ENCODE measurements at regions not wholly inside any gene's neighbourhood (a gene's known extent, or its start where the extent isn't known, plus 50 kb on each side); places are given as distances from the start of the nearest gene placed in this dataset.
"Not testable (repeated sequence)": the region's sequence is repeated elsewhere in the genome, so short reads cannot be mapped to it uniquely, and the experiment has no call there.

GRCh38 chr12:77224346-77224745 lies 159.0 kb upstream of the E2F7 start:
- no peak for TF ChIP-seq CTCF (IDR thresholded peaks at IDR 0.05; ENCODE audit: low read depth, low read length)

GRCh38 chr12:77222336-77222735 lies 157.0 kb upstream of the E2F7 start:
- TF ChIP-seq CTCF (IDR thresholded peaks at IDR 0.05; ENCODE audit: low read depth, low read length): no peak
- no peak overlapping the region for H3K4me3 ChIP-seq (ENCODE audit: low read depth, low read length)

More at GRCh38 chr12:77224346-77224745, 159.0 kb upstream of the E2F7 start:
- H3K4me3 ChIP-seq (ENCODE audit: low read depth, low read length): no peak overlapping the region

- TF ChIP-seq CTCF (IDR thresholded peaks at IDR 0.05; ENCODE audit: low read depth, low read length): no peak
- H3K4me3 ChIP-seq (ENCODE audit: low read depth, low read length): no peak overlapping the region
Measured at GRCh38 chr12:77220586-77220985, 155.2 kb upstream of the E2F7 start.

DNA sequence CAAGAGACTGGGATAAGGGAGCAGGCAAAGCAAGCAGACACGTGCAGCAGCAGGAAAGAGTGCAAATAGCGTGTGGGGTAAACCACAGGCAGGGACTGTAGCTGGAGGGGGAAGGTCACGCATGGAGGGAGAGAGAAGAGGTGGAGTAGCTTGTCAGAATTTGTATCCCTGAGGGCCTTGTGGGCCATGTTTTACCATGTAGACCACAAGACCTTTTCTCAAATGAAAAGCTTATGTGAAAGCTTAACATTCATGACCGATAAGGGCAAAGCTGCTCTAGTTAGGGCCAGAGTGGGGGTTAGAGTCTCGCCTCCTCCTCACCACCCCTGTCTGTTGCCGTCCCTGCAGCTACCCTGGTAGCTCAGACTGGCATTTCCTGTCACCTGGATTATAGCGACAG lies 152.9 kb upstream of the E2F7 start:
- TF ChIP-seq CTCF (IDR thresholded peaks at IDR 0.05; ENCODE audit: low read depth, low read length): no peak
- H3K4me3 ChIP-seq (ENCODE audit: low read depth, low read length): no peak overlapping the region

DNA sequence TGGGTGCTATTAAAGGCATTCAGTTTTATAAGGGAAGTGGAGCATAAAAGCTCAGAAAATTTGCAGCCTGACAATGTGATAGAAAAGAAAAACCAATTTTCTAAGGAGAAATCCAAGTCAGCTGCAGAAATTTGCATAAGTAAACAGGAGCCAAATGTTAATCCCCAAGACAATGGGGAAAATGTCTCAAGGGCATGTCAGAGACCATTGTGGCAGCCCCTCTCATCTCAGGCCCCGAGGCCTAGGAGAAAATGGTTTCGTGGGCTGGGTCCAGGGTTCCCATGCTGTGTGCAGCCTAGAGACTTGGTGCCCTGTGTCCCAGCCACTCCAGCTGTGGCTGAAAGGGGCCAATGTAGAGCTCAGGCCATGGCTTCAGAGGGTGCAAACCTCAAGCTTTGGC lies 150.8 kb upstream of the E2F7 start:
- H3K4me3 ChIP-seq (ENCODE audit: low read depth, low read length): not testable (repeated sequence)

DNA sequence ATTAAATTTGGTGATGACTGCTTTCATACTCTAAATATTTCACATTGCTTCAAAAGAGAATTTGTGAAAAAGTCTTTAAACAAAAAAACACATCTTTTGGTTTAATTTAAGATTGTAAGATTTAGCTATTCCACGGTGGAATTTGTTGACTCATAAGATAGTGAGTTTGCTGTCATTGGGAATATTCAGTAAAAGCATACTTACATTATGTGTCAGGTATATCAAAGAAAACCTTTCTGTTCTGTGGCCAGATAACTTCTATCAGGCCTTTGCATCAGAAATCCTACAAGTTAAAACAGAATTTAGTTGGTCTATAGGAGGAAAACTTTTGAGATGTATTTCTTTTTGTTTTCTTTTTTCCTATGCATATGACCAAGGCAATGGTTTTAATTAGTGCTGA lies 148.8 kb upstream of the E2F7 start:
- no peak overlapping the region for H3K4me3 ChIP-seq (ENCODE audit: low read depth, low read length)
- no peak for TF ChIP-seq CTCF (IDR thresholded peaks at IDR 0.05; ENCODE audit: low read depth, low read length)

- TF ChIP-seq CTCF (IDR thresholded peaks at IDR 0.05; ENCODE audit: low read depth, low read length): no peak
- H3K4me3 ChIP-seq (ENCODE audit: low read depth, low read length): no peak overlapping the region
Measured at GRCh38 chr12:77213319-77213718, 147.9 kb upstream of the E2F7 start.

- TF ChIP-seq CTCF (IDR thresholded peaks at IDR 0.05; ENCODE audit: low read depth, low read length): no peak
Measured at GRCh38 chr12:77210724-77211123, 145.4 kb upstream of the E2F7 start.

More at GRCh38 chr12:77210724-77211123, 145.4 kb upstream of the E2F7 start:
- no peak overlapping the region for H3K4me3 ChIP-seq (ENCODE audit: low read depth, low read length)
